Trophoblast cell (in vitro differentiated cells and primary cell): ENCODE measurements at regions not wholly inside any gene's neighbourhood (a gene's known extent, or its start where the extent isn't known, plus 50 kb on each side); places are given as distances from the start of the nearest gene placed in this dataset.

ENCODE experiments used
- DNase-seq, 2 donors: peaks; one replicate each; pipeline ENCODE4 v3.0.0-alpha.2; 2016
- H2AFZ ChIP-seq: 2 replicates; pipeline ENCODE4 v1.6.1; 2013; ENCODE audit warnings: low read length, moderate library complexity, mild to moderate bottlenecking; ENCODE audit not compliant: insufficient read depth, poor library complexity
- H2AK5ac ChIP-seq: 2 replicates; pipeline ENCODE4 v1.6.1; 2013; ENCODE audit warnings: mild to moderate bottlenecking, low read length
- H2BK120ac ChIP-seq: 2 replicates; pipeline ENCODE4 v1.6.1; 2013; ENCODE audit warnings: low read length, mild to moderate bottlenecking, moderate library complexity; ENCODE audit not compliant: insufficient read depth, poor library complexity
- H2BK12ac ChIP-seq: 2 replicates; pipeline ENCODE4 v1.6.1; 2013; ENCODE audit warnings: mild to moderate bottlenecking, low read length, moderate library complexity
- H2BK5ac ChIP-seq: 2 replicates; pipeline ENCODE4 v1.6.1; 2013; ENCODE audit warnings: low read length, low read depth, moderate library complexity, mild to moderate bottlenecking; ENCODE audit not compliant: poor library complexity
- H3K14ac ChIP-seq: 2 replicates; pipeline ENCODE4 v1.6.1; 2013; ENCODE audit warnings: mild to moderate bottlenecking, low read length
- H3K18ac ChIP-seq: 2 replicates; pipeline ENCODE4 v1.6.1; 2013; ENCODE audit warnings: mild to moderate bottlenecking, low read length
- H3K23ac ChIP-seq: 2 replicates; pipeline ENCODE4 v1.6.1; 2013; ENCODE audit warnings: low read length
- H3K27ac ChIP-seq: 2 replicates; pipeline ENCODE4 v1.5.1; 2013; ENCODE audit warnings: low read depth, mild to moderate bottlenecking, inconsistent platforms, low read length, moderate library complexity
- H3K27me3 ChIP-seq: 2 replicates; pipeline ENCODE4 v1.6.1; 2013; ENCODE audit warnings: inconsistent platforms, mild to moderate bottlenecking, low read length, moderate library complexity; ENCODE audit not compliant: insufficient read depth
- H3K36me3 ChIP-seq, 2 experiments: 1 replicate in 1 of 2; 2 replicates in 1 of 2; pipeline ENCODE4 v1.6.1; 2013; ENCODE audit warnings: low read length in 2 of 2, mild to moderate bottlenecking in 2 of 2, moderate library complexity in 1 of 2; ENCODE audit not compliant: insufficient read depth in 2 of 2, control insufficient read depth in 1 of 2
- H3K4ac ChIP-seq: 2 replicates; pipeline ENCODE4 v1.6.1; 2013; ENCODE audit warnings: low read depth, mild to moderate bottlenecking, low read length, moderate library complexity
- H3K4me1 ChIP-seq, 2 experiments: 1 replicate in 1 of 2; 2 replicates in 1 of 2; pipeline ENCODE4 v1.6.1; 2013; ENCODE audit warnings: low read length in 2 of 2, mild to moderate bottlenecking in 2 of 2, moderate library complexity in 1 of 2; ENCODE audit not compliant: insufficient read depth in 2 of 2, control insufficient read depth in 1 of 2
- H3K4me2 ChIP-seq: 2 replicates; pipeline ENCODE4 v1.6.1; 2013; ENCODE audit warnings: inconsistent platforms, mild to moderate bottlenecking, low read length, moderate library complexity
- H3K4me3 ChIP-seq: 2 replicates; pipeline ENCODE4 v1.5.1; 2013; ENCODE audit warnings: mild to moderate bottlenecking, low read depth, low read length, inconsistent platforms
- H3K79me1 ChIP-seq: one replicate; pipeline ENCODE4 v1.6.1; 2013; ENCODE audit warnings: low read length
- H3K79me2 ChIP-seq: 2 replicates; pipeline ENCODE4 v1.6.1; 2013; ENCODE audit warnings: low read length, mild to moderate bottlenecking; ENCODE audit not compliant: control insufficient read depth, insufficient read depth, poor library complexity
- H3K9ac ChIP-seq: 2 replicates; pipeline ENCODE4 v1.6.1; 2013; ENCODE audit warnings: mild to moderate bottlenecking, low read length
- H3K9me3 ChIP-seq: 2 replicates; pipeline ENCODE4 v1.6.1; 2013; ENCODE audit warnings: low read depth, mild to moderate bottlenecking, control low read depth, inconsistent platforms, low read length; ENCODE audit not compliant: insufficient read depth
- H4K12ac ChIP-seq: 2 replicates; pipeline ENCODE4 v1.6.1; 2013; ENCODE audit warnings: low read depth, mild to moderate bottlenecking, low read length, moderate library complexity
- H4K8ac ChIP-seq: 2 replicates; pipeline ENCODE4 v1.6.1; 2013; ENCODE audit warnings: low read depth, mild to moderate bottlenecking, low read length, moderate library complexity
- H4K91ac ChIP-seq: one replicate; pipeline ENCODE4 v1.6.1; 2013; ENCODE audit warnings: low read depth, mild to moderate bottlenecking, low read length, moderate library complexity
- WGBS: extraction: QIAGEN DNeasy Blood & Tissue Kit; methylation state at CpG from one replicate; pipeline ENCODE4 v1.1.7; 2013; ENCODE audit warnings: missing lambda C conversion rate; ENCODE audit not compliant: insufficient read length, insufficient coverage; ENCODE audit errors: extremely low coverage; 5-methylcytosine and 5-hydroxymethylcytosine counted together

DNA sequence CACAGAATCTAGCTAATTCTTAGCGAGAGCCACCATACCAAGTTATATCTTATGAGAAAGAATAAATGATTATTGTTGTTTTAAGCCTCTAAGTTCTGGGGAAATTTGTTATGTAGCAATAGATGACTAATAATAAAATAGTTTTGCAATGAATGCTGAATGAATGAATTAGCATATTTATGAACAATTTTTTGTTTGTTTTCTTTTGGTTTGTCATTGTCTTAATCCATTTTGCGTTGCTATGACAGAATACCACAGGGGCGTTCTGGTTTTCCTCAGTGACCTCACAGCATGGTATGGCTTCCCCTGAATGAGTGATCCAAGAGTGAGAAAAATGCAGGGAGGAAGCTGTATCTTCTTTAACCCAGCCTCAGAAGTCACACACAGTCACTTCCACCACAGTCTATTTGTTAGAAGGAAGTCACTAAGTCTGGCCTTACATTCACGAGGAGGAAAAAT, 53.8 kb upstream of the HPDL start:
- H3K79me2 ChIP-seq: no peaks in the 10 kb centered on the region
- H3K4ac ChIP-seq: no peak overlapping the region
- H4K8ac ChIP-seq: no peak overlapping the region
- H3K4me1 ChIP-seq: no peaks in the 10 kb centered on the region
- no peak overlapping the region for H3K18ac ChIP-seq
- H2BK5ac ChIP-seq: no peak overlapping the region
- no peak overlapping the region for H2AFZ ChIP-seq
- WGBS: no CpG with 5 or more reads among the region's 4 CpGs
- H4K12ac ChIP-seq: no peak overlapping the region
- H2BK120ac ChIP-seq: no peak overlapping the region
- H3K4me2 ChIP-seq: no peak overlapping the region
- H4K91ac ChIP-seq: no peak overlapping the region
- no peaks in the 10 kb centered on the region for H3K79me1 ChIP-seq
- no peaks in the 10 kb centered on the region for H3K36me3 ChIP-seq
- no peak overlapping the region for H3K9ac ChIP-seq
- no peaks in the 10 kb centered on the region for H3K27me3 ChIP-seq
- H3K23ac ChIP-seq: no peak overlapping the region
- H2AK5ac ChIP-seq: no peak overlapping the region
- DNase-seq: peak in 1 of 2 donors; percentile 8
- no peak overlapping the region for H3K4me3 ChIP-seq
- no peak overlapping the region for H3K14ac ChIP-seq
- H3K9me3 ChIP-seq: no peaks in the 10 kb centered on the region
- H2BK12ac ChIP-seq: no peak overlapping the region
- H3K27ac ChIP-seq: no peak overlapping the region

DNA sequence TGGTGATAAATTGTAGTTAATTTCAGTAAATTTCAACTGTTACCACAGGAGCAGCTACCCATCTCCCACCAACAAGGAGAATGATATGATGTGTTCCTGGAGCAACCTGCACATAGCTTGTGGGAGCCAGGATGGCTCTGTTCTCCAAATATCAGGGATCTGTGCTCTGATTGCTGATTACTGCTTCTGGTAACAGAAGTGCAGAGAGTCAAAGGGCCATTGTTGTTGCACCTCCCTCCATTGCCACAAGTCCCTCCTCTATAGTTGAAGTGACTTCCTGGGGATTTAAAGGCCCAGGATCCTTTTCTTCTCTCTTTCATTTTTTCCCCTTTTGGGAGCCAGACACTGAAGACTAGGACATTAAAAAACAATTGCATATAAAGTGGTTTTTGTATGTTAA, 51.6 kb upstream of the HPDL start:
- H4K91ac ChIP-seq: no peak overlapping the region
- H3K4me1 ChIP-seq: no peaks in the 10 kb centered on the region
- no peak overlapping the region for H4K12ac ChIP-seq
- H2BK120ac ChIP-seq: no peak overlapping the region
- no peak overlapping the region for H2BK5ac ChIP-seq
- H3K4ac ChIP-seq: no peak overlapping the region
- H4K8ac ChIP-seq: no peak overlapping the region
- no peak overlapping the region for H2AK5ac ChIP-seq
- no peak for DNase-seq
- H3K4me3 ChIP-seq: no peak overlapping the region
- H3K9me3 ChIP-seq: no peaks in the 10 kb centered on the region
- no peak overlapping the region for H3K27ac ChIP-seq
- no peak overlapping the region for H3K4me2 ChIP-seq
- H3K9ac ChIP-seq: no peak overlapping the region
- H3K79me1 ChIP-seq: no peaks in the 10 kb centered on the region
- H2BK12ac ChIP-seq: no peak overlapping the region
- H3K14ac ChIP-seq: no peak overlapping the region
- no peak overlapping the region for H2AFZ ChIP-seq
- H3K27me3 ChIP-seq: no peaks in the 10 kb centered on the region
- H3K18ac ChIP-seq: no peak overlapping the region
- H3K23ac ChIP-seq: no peak overlapping the region
- H3K79me2 ChIP-seq: no peaks in the 10 kb centered on the region
- H3K36me3 ChIP-seq: no peaks in the 10 kb centered on the region
